HG03354 (cell line): ENCODE measurements at regions not wholly inside any gene's neighbourhood (a gene's known extent, or its start where the extent isn't known, plus 50 kb on each side); places are given as distances from the start of the nearest gene placed in this dataset.
"Not testable (repeated sequence)": the region's sequence is repeated elsewhere in the genome, so short reads cannot be mapped to it uniquely, and the experiment has no call there.

ENCODE experiments used
- ATAC-seq: cut with Tn5 transposase; IDR thresholded peaks from one replicate; pipeline ENCODE4 v1.9.1; 2021; ENCODE audit warnings: mild to moderate bottlenecking; ENCODE audit not compliant: unreplicated experiment, poor library complexity, severe bottlenecking

DNA sequence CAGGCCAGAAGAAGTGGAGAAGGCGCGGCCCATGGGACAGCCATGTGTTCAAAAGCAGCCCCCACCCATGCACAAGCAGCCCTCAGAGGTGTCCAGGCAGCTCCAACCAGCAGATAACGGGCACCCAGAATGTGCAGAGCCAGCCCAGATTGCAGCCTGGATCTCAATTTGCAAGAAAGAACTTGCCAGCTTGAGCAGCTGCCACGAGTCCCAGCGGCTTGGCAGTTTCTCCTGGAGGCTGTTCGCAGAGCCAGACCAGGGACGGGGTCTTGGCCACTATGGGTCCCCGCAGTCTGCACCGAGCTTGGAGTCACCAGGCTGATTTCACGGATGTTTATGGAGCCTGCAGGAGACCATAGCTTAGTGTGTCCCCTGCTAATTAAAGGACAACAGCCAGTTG is 61.4 kb upstream of the SULF2 start:
- ATAC-seq: not testable (repeated sequence)

- not testable (repeated sequence) for ATAC-seq
Observed at GRCh38 chr20:47845382-47845977, 60.2 kb upstream of the SULF2 start.

DNA sequence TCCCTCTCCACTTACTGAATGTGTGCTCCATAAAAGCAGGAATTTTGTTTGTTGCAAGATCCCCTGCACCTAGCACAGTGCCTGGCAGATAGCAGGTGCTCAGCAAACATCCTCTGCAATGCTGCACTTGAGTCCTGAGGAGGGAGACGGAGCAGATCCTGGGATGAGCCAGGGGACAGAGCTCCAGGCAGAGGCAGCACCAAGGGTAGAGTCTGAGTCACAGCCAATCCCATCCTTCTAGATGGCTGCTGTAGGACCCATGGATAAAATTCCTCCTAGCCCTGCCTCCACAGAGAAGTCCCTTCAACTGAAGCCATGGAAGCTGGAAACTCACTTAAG is 59.3 kb upstream of the SULF2 start:
- not testable (repeated sequence) for ATAC-seq

- no peak for ATAC-seq
Observed at GRCh38 chr20:47843886-47844567, 58.7 kb upstream of the SULF2 start.

DNA sequence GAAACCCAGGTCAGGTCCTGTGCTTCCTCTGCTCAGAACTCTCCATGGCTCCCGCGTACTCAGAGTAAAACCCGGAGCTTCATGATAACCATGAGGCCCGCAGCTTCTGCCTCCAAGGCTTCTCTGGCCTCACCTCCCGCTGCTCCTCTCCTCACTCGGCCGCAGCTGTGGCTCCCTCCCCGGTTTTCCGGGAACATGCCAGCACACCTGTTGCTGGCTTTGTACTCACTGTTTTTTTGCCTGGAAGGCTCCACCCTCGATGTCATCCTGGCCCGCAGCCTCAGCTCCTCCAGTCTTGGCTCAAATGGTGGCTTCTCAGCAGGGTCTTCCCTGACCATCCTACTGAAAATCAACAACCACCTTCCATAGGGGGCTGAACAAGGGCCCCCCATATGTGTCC is 57.7 kb upstream of the SULF2 start:
- not testable (repeated sequence) for ATAC-seq

- ATAC-seq: not testable (repeated sequence)
Observed at GRCh38 chr20:47842004-47842403, 56.7 kb upstream of the SULF2 start.

- not testable (repeated sequence) for ATAC-seq
Observed at GRCh38 chr20:47836256-47836817, 51.1 kb upstream of the SULF2 start.
